Smooth muscle cell (in vitro differentiated cells): ENCODE measurements at regions not wholly inside any gene's neighbourhood (a gene's known extent, or its start where the extent isn't known, plus 50 kb on each side); places are given as distances from the start of the nearest gene placed in this dataset.

Experiments
- DNase-seq: peaks from one replicate; lab custom pipeline; 2025; ENCODE audit not compliant: unreplicated experiment; lab: John Stamatoyannopoulos, UW
- H2AFZ ChIP-seq: fragments of 200-600 bp; sonication (generic); 2 replicates; pipeline ENCODE4 v1.6.0; 2016; ENCODE audit warnings: antibody characterized with exemption, low read depth, mild to moderate bottlenecking
- H3F3A ChIP-seq: fragments of 200-600 bp; sonication (generic); 2 replicates; pipeline ENCODE4 v1.6.0; 2017; ENCODE audit warnings: antibody characterized with exemption, low read depth
- H3K27ac ChIP-seq: fragments of 200-600 bp; sonication (generic); 2 replicates; pipeline ENCODE4 v1.5.1; 2016; ENCODE audit warnings: low read depth, mild to moderate bottlenecking
- H3K27me3 ChIP-seq: fragments of 200-600 bp; sonication (generic); 2 replicates; pipeline ENCODE4 v1.6.1; 2016; ENCODE audit warnings: low read depth, mild to moderate bottlenecking
- H3K36me3 ChIP-seq: fragments of 200-600 bp; sonication (generic); 2 replicates; pipeline ENCODE4 v1.5.1; 2016; ENCODE audit warnings: low read depth
- H3K4me1 ChIP-seq: fragments of 200-600 bp; sonication (generic); 2 replicates; pipeline ENCODE4 v1.5.1; 2016; ENCODE audit warnings: low read depth
- H3K4me2 ChIP-seq: fragments of 200-600 bp; sonication (generic); 2 replicates; pipeline ENCODE4 v1.6.0; 2016; ENCODE audit warnings: mild to moderate bottlenecking
- H3K4me3 ChIP-seq: fragments of 200-600 bp; sonication (generic); 2 replicates; pipeline ENCODE4 v1.5.1; 2016; ENCODE audit warnings: mild to moderate bottlenecking
- H3K79me2 ChIP-seq: fragments of 200-600 bp; sonication (generic); 2 replicates; pipeline ENCODE4 v1.6.0; 2016; ENCODE audit warnings: low read depth, mild to moderate bottlenecking
- H3K9ac ChIP-seq: fragments of 200-600 bp; sonication (generic); 2 replicates; pipeline ENCODE4 v1.6.0; 2016; ENCODE audit warnings: low read depth
- H3K9me3 ChIP-seq: fragments of 200-600 bp; sonication (generic); replicated peaks from 2 replicates; pipeline ENCODE4 v1.5.1; 2016; ENCODE audit warnings: low read depth
- H4K20me1 ChIP-seq: fragments of 200-600 bp; sonication (generic); 2 replicates; pipeline ENCODE4 v1.6.0; 2016; ENCODE audit warnings: low read depth
- WGBS: methylation state at CpG from one replicate; pipeline ENCODE4 v1.1.7; 2016; ENCODE audit warnings: low lambda C conversion rate; 5-methylcytosine and 5-hydroxymethylcytosine counted together
- TF ChIP-seq, protein P1 (sequence below): fragments of 200-600 bp; sonication (generic); IDR thresholded peaks from 2 replicates; pipeline ENCODE4 v1.5.1; 2017; ENCODE audit warnings: borderline replicate concordance, mild to moderate bottlenecking, antibody characterized with exemption; ENCODE audit not compliant: insufficient read depth, poor library complexity, severe bottlenecking

DNA sequence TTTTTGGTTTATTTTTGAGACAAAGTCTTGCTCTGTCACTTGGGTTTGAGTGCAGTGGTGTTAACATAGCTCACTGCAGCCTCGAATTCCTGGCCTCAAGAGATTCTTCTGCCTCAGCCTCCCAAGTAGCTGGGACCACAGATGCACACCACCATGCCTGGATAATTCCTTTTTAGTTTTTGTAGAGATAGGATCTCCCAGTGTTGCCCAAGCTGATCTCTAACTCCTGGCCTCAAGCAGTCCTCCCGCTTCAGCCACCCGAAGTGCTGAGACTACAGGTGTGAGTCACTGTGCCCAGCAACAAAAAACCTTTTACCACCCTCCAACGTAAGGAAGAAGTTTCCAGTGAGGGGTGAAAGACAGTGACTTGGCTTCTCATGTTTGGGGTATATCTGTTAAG lies 81.1 kb upstream of the TSHZ3 start:
- Histone ChIP-seq H3K36me3 (no peaks in the 10 kb centered on the region), H3K4me2 (no peak overlapping the region), H3F3A (no peaks in the 10 kb centered on the region), H3K27ac (no peak overlapping the region), H3K79me2 (no peaks in the 10 kb centered on the region), H3K4me1 (no peaks in the 10 kb centered on the region), H3K4me3 (no peak overlapping the region), H3K27me3 (no peaks in the 10 kb centered on the region), H3K9ac (no peak overlapping the region), H3K9me3 (no peaks in the 10 kb centered on the region), H2AFZ (no peak overlapping the region), H4K20me1 (no peaks in the 10 kb centered on the region)
- no peak for DNase-seq
- 72% methylated on average over 4 of the region's 4 CpGs for WGBS
- TF ChIP-seq, protein P1, sequence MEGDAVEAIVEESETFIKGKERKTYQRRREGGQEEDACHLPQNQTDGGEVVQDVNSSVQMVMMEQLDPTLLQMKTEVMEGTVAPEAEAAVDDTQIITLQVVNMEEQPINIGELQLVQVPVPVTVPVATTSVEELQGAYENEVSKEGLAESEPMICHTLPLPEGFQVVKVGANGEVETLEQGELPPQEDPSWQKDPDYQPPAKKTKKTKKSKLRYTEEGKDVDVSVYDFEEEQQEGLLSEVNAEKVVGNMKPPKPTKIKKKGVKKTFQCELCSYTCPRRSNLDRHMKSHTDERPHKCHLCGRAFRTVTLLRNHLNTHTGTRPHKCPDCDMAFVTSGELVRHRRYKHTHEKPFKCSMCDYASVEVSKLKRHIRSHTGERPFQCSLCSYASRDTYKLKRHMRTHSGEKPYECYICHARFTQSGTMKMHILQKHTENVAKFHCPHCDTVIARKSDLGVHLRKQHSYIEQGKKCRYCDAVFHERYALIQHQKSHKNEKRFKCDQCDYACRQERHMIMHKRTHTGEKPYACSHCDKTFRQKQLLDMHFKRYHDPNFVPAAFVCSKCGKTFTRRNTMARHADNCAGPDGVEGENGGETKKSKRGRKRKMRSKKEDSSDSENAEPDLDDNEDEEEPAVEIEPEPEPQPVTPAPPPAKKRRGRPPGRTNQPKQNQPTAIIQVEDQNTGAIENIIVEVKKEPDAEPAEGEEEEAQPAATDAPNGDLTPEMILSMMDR, result no peak

DNA sequence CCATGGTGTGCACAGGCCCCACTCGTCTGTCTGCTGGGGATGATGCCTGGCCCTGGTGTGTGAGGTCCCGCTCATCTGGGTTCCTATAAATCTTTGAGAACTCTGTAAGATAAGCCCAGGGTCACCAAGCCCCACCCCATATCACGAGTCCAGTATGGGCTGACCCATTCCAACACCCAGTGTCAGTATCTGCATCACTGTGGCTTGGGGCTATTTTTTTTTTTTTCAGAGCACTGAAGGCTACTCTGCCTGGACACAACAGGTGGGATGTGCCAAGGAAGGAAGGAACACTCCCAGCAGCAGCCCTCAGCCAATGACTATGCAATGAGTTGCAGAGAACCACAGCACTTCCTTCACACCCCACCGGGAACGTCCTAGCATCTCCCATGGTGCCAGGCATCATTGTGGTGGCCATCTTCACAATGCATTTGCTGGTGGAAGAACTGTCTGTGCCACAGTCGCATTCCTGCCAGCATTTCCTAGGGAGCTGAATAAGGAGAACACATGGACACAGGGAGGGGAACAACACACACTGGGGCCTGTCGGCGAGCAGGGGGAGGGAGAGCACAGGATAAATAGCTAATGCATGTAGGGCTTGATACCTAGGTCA lies 83.1 kb upstream of the TSHZ3 start:
- Histone ChIP-seq H2AFZ (no peak overlapping the region), H3K9me3 (no peaks in the 10 kb centered on the region), H3K4me1 (no peaks in the 10 kb centered on the region), H3K4me3 (no peak overlapping the region), H3F3A (peaks cover 9% of the 10 kb centered on the region), H3K79me2 (no peaks in the 10 kb centered on the region), H4K20me1 (no peaks in the 10 kb centered on the region), H3K27ac (no peak overlapping the region), H3K9ac (no peak overlapping the region), H3K4me2 (no peak overlapping the region), H3K27me3 (no peaks in the 10 kb centered on the region), H3K36me3 (no peaks in the 10 kb centered on the region)
- 80% methylated on average over 8 of the region's 8 CpGs for WGBS
- no peak for DNase-seq
- TF ChIP-seq, protein P1, result no peak

DNA sequence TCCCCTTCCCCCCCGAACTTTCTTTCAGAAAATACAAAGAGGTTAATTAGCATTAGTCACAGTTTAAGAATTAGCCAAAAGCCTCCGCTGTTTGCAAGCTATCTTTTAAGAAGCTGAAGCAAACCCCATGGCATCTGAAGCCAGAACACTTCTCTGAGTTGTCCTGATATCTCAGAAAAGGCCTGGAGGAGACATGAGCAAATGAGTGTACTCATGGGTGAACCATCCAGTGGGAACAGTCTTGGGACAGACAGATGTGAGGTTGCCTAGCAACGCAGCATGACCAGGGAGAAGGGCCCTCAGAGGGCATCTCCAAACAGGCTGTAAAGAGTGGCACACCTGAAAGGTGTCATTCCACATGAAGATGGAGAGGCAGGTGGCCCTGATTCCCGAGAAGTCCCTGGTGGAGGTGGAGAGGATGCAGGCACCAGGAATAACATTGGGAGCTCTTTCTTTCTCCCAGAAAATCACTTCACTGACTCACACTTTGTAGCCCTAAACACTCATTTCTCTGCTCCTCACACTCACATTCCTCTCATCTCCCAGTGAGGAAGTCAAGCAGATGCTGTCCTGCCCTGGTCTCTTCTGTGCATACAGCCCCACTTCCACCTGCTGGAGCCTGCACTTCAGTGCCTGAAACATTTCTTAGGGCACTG lies 87.0 kb upstream of the TSHZ3 start:
- no peak overlapping the region for H2AFZ ChIP-seq
- no peak overlapping the region for H3K4me3 ChIP-seq
- peak overlapping the region; percentile 71 for H3K9ac ChIP-seq
- no peak for DNase-seq
- peak overlapping the region; percentile 1 for H3K4me2 ChIP-seq
- no peaks in the 10 kb centered on the region for H3K27me3 ChIP-seq
- 39% methylated on average over 4 of the region's 4 CpGs for WGBS
- H3K79me2 ChIP-seq, result no peaks in the 10 kb centered on the region
- peak overlapping the region; percentile 92 for H3K27ac ChIP-seq
- no peaks in the 10 kb centered on the region for H3K36me3 ChIP-seq
- H3K4me1 ChIP-seq, result no peaks in the 10 kb centered on the region
- peaks cover 10% of the 10 kb centered on the region for H3F3A ChIP-seq
- no peaks in the 10 kb centered on the region for H4K20me1 ChIP-seq
- TF ChIP-seq, protein P1, result no peak
- no peaks in the 10 kb centered on the region for H3K9me3 ChIP-seq
